GM12878 (cell line): ENCODE measurements at regions not wholly inside any gene's neighbourhood (a gene's known extent, or its start where the extent isn't known, plus 50 kb on each side); places are given as distances from the start of the nearest gene placed in this dataset.

Experiments
- ATAC-seq: fragments of 200-7000 bp; cut with Tn5 transposase; 3 replicates; pipeline ENCODE4 v1.9.1; 2020; ENCODE audit warnings: mild to moderate bottlenecking, moderate library complexity
- BruUV-seq: library from RNA; stranded (reverse); fragments of 400-500 nt; replicated peaks from 2 replicates; lab custom pipeline; 2021; lab: Mats Ljungman, UMichigan
- CTCF ChIA-PET: fragments of 300-600 bp; sonication (Branson Sonifier 250); formaldehyde crosslinking; extraction: SDS; loops from one replicate; lab custom pipeline; 2021; ENCODE audit warnings: inconsistent platforms; lab: Yijun Ruan, JAX
- POLR2A ChIA-PET: fragments of 350-600 bp; formaldehyde crosslinking; extraction: SDS; loops from one replicate; lab custom pipeline; 2021; ENCODE audit warnings: inconsistent platforms; lab: Charles Lee
- RAD21 ChIA-PET: fragments of 300-600 bp; sonication (Branson Sonifier 250); formaldehyde crosslinking; loops from one replicate; lab custom pipeline; 2023; ENCODE audit warnings: antibody characterized with exemption; ENCODE audit not compliant: unreplicated experiment; lab: Charles Lee
- SMC1A ChIA-PET: fragments of 300-600 bp; sonication (Branson Sonifier 250); formaldehyde crosslinking; loops from one replicate; lab custom pipeline; 2023; ENCODE audit not compliant: unreplicated experiment, uncharacterized antibody; lab: Charles Lee
- DNase-seq: peaks from one replicate; pipeline ENCODE4 v3.0.0-alpha.2; 2011; ENCODE audit warnings: low read depth, low spot score
- FAIRE-seq: peaks from 3 replicates; lab custom pipeline; 2011; peaks lifted over from hg19 to GRCh38; lab: Jason Lieb, UNC
- H2AFZ ChIP-seq: 2 replicates; pipeline ENCODE4 v1.6.0; 2011; ENCODE audit warnings: low read depth, low read length, control low read depth; ENCODE audit not compliant: control insufficient read depth
- H3K27ac ChIP-seq: 2 replicates; pipeline ENCODE4 v1.5.1; 2011; ENCODE audit warnings: control low read depth; ENCODE audit not compliant: control insufficient read depth, insufficient read depth
- H3K27me3 ChIP-seq, 2 experiments: replicated peaks in 1 of 2; 2 replicates each; pipeline versions ENCODE4 v1.6.0 to v1.6.1; 2011; ENCODE audit warnings: low read length in 1 of 2; ENCODE audit not compliant: control insufficient read depth in 2 of 2, insufficient read depth in 2 of 2
- H3K36me3 ChIP-seq, 2 experiments: 2 replicates each; pipeline ENCODE4 v1.5.1; 2011; ENCODE audit warnings: low read length in 1 of 2; ENCODE audit not compliant: control insufficient read depth in 2 of 2, insufficient read depth in 2 of 2
- H3K4me1 ChIP-seq: 2 replicates; pipeline ENCODE4 v1.6.1; 2011; ENCODE audit warnings: mild to moderate bottlenecking, low read length, moderate library complexity, mixed read lengths; ENCODE audit not compliant: control insufficient read depth, insufficient read depth
- H3K4me2 ChIP-seq: 2 replicates; pipeline ENCODE4 v1.6.0; 2011; ENCODE audit warnings: control low read depth; ENCODE audit not compliant: control insufficient read depth, insufficient read depth
- H3K4me3 ChIP-seq: fragments of 200-600 bp; sonication (generic); 2 replicates; pipeline ENCODE4 v1.5.1; 2016
- H3K79me2 ChIP-seq: 2 replicates; pipeline ENCODE4 v1.6.0; 2011; ENCODE audit warnings: low read length; ENCODE audit not compliant: control insufficient read depth, insufficient read depth
- H3K9ac ChIP-seq: 2 replicates; pipeline ENCODE4 v1.8.0; 2011; ENCODE audit warnings: low read length, control low read depth, mixed read lengths; ENCODE audit not compliant: control insufficient read depth, insufficient read depth
- H3K9me3 ChIP-seq: replicated peaks from 3 replicates; pipeline ENCODE4 v1.5.1; 2011; ENCODE audit warnings: mild to moderate bottlenecking, low read length; ENCODE audit not compliant: control insufficient read depth, insufficient read depth
- H4K20me1 ChIP-seq: 2 replicates; pipeline ENCODE4 v1.6.0; 2011; ENCODE audit not compliant: control insufficient read depth, insufficient read depth
- YY1 ChIP-seq: IDR thresholded peaks from 2 replicates; pipeline ENCODE4 v1.6.1; 2011; ENCODE audit warnings: low read depth, mild to moderate bottlenecking, low read length
- WGBS: methylation state at CpG from one replicate; pipeline ENCODE4 v1.1.6; 2016; ENCODE audit warnings: low lambda C conversion rate; ENCODE audit not compliant: insufficient replicate concordance, insufficient coverage; ENCODE audit errors: missing lambda C conversion rate; 5-methylcytosine and 5-hydroxymethylcytosine counted together
- in situ Hi-C: fragments of 300-500 bp; cut with MboI; formaldehyde crosslinking; loops from 9 replicates; pipeline ENCODE4 v1.14.3; 2018; ENCODE audit warnings: mixed read lengths
- intact Hi-C: fragments of 100-400 bp; cut with micrococcal nuclease; formaldehyde crosslinking; loops from one replicate; pipeline ENCODE4 v1.14.2; 2022; ENCODE audit not compliant: unreplicated experiment
- TF ChIP-seq, protein P1 (sequence below), 3 experiments: IDR thresholded peaks in 2 of 3; conservative IDR thresholded peaks in 1 of 3; 2 replicates each; pipeline ENCODE4 v1.5.1; 2011; ENCODE audit warnings: low read depth in 3 of 3, low read length in 3 of 3, mild to moderate bottlenecking in 3 of 3, control low read depth in 2 of 3, moderate library complexity in 2 of 3, inconsistent platforms in 1 of 3, mixed read lengths in 1 of 3; ENCODE audit not compliant: control insufficient read depth in 2 of 3, insufficient read depth in 1 of 3; ENCODE audit errors: extremely low read depth in 1 of 3
- TF ChIP-seq, protein P2 (sequence below): IDR thresholded peaks from 2 replicates; pipeline ENCODE4 v1.6.1; 2012; ENCODE audit warnings: low read depth, low read length, improper control_type of control experiment

DNA sequence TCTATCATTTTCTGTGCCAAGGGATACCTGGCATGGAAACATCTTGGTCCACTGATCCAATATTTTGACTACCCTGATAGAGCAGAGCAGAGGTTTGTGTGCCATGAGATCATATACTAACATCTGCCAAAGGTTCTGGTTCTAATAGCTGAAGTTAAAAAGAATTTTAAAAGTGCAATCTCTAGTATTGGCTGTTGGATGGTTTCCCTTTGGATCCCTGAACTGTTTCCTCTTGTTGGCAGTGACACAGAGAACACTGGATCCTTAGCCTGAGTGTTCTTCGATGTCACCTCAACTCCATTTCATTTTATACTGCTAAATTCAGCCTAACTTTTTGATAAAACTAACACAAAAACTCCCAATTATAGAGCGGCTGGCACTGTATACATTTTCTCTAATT, 169.3 kb upstream of the FBXO11 start:
- Histone ChIP-seq H4K20me1 (no peaks in the 10 kb centered on the region), H3K27me3 (no peaks in the 10 kb centered on the region; a peak in 3 of 4 replicates), H3K9ac (no peak overlapping the region), H3K4me2 (no peak overlapping the region), H3K9me3 (no peaks in the 10 kb centered on the region)
- no peak for FAIRE-seq
- CTCF ChIA-PET = no interaction called here
- intact Hi-C loops = no loop called here
- no TSS peak for BruUV-seq
- RAD21 ChIA-PET = no interaction called here
- TF ChIP-seq YY1 = no peak
- TF ChIP-seq, all 136 proteins: peak for 0
- DNase-seq (no peak), ATAC-seq (no peak)
- ChIA-PET SMC1A (interaction anchor here (0.9 kb wide), 1 partner anchor 18 kb away, joined by 3 read pairs; no protein-coding TSS in a partner anchor), POLR2A (no interaction called here)
- 51% methylated on average over 2 of the region's 2 CpGs for WGBS
- Histone ChIP-seq H3K4me1 (no peaks in the 10 kb centered on the region), H3K79me2 (no peaks in the 10 kb centered on the region), H3K36me3 (no peaks in the 10 kb centered on the region), H3K4me3 (no peak overlapping the region), H3K27ac (no peak overlapping the region), H2AFZ (no peak overlapping the region)
- in situ Hi-C loops = no loop called here

DNA sequence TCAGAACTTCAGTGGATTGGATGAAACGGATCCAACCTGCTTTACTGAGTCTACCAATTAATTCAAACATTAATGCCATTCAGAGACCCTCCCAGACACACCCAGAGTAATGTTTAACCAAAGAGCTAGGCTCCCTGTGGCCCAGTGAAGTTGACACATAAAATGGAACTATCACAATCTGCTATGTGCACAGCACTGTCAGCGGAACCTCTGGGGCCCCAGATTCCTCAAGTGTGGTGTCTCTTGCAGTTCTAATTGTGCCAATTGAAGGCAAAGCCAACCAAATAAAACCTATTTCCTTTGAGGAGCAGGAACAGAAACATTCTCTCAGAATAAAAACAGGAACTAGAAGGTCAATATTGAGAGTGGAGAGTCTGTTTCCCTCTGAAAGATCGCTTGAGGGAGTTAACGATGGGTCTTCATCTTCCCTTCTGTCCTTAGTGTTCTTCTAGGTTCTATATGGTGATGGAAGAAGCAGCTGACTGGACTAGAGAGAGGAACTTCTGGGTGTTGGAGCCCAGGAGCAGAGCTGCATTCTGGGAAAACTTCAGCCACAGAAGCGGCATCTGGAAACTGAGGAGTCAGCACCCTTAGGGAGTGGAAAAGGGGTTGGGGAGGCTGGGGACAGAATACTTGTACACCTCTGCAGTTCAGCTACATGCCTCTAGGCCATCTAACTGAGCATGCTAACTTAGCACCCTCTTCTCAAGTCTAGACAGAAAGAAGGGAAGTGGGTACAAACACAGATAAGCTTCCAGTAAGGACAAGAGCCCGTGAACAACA, 174.4 kb upstream of the FBXO11 start:
- intact Hi-C loops = no loop called here
- RAD21 ChIA-PET = no interaction called here
- no peak overlapping the region for H3K4me2 ChIP-seq
- SMC1A ChIA-PET = interaction anchor here (0.8 to 1.0 kb wide), 3 partner anchors 7 to 11 kb away, joined by 3 read pairs; no protein-coding TSS in a partner anchor
- no peak for FAIRE-seq
- no peak overlapping the region for H3K4me3 ChIP-seq
- no peak overlapping the region for H3K9ac ChIP-seq
- POLR2A ChIA-PET = interaction anchor here (1.2 kb wide), 1 partner anchor 9 kb away, joined by 3 read pairs; no protein-coding TSS in a partner anchor
- no TSS peak for BruUV-seq
- WGBS = 37% methylated on average over 6 of the region's 6 CpGs
- H3K79me2 ChIP-seq = no peaks in the 10 kb centered on the region
- no peaks in the 10 kb centered on the region for H3K4me1 ChIP-seq
- in situ Hi-C loops = no loop called here
- H3K36me3 ChIP-seq = no peaks in the 10 kb centered on the region
- no peak overlapping the region for H2AFZ ChIP-seq
- no peaks in the 10 kb centered on the region for H3K9me3 ChIP-seq
- TF ChIP-seq, protein P1, sequence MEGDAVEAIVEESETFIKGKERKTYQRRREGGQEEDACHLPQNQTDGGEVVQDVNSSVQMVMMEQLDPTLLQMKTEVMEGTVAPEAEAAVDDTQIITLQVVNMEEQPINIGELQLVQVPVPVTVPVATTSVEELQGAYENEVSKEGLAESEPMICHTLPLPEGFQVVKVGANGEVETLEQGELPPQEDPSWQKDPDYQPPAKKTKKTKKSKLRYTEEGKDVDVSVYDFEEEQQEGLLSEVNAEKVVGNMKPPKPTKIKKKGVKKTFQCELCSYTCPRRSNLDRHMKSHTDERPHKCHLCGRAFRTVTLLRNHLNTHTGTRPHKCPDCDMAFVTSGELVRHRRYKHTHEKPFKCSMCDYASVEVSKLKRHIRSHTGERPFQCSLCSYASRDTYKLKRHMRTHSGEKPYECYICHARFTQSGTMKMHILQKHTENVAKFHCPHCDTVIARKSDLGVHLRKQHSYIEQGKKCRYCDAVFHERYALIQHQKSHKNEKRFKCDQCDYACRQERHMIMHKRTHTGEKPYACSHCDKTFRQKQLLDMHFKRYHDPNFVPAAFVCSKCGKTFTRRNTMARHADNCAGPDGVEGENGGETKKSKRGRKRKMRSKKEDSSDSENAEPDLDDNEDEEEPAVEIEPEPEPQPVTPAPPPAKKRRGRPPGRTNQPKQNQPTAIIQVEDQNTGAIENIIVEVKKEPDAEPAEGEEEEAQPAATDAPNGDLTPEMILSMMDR (IDR thresholded peaks at IDR 0.05 in 2 of 3, conservative IDR thresholded peaks at IDR 0.05 in 1 of 3; ENCODE audit: control insufficient read depth in 2 of 3, extremely low read depth in 1 of 3, insufficient read depth in 1 of 3, low read depth in 3 of 3, low read length in 3 of 3) = peak in 2 of 3 experiments; percentile 15 to 18; a peak in 1 of 6 replicates
- TF ChIP-seq, protein P2, sequence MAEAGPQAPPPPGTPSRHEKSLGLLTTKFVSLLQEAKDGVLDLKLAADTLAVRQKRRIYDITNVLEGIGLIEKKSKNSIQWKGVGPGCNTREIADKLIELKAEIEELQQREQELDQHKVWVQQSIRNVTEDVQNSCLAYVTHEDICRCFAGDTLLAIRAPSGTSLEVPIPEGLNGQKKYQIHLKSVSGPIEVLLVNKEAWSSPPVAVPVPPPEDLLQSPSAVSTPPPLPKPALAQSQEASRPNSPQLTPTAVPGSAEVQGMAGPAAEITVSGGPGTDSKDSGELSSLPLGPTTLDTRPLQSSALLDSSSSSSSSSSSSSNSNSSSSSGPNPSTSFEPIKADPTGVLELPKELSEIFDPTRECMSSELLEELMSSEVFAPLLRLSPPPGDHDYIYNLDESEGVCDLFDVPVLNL = no peak
- no peaks in the 10 kb centered on the region for H4K20me1 ChIP-seq
- no peak overlapping the region for H3K27ac ChIP-seq
- DNase-seq = no peak
- CTCF ChIA-PET = interaction anchor here (1.1 to 1.6 kb wide), 2 partner anchors 17 to 422 kb away, joined by 3 read pairs; no protein-coding TSS in a partner anchor
- no peaks in the 10 kb centered on the region; a peak in 1 of 4 replicates for H3K27me3 ChIP-seq
- peak; percentile 75 for ATAC-seq
